Rectal smooth muscle tissue (tissue), 1 donor: ENCODE measurements at regions not wholly inside any gene's neighbourhood (a gene's known extent, or its start where the extent isn't known, plus 50 kb on each side); places are given as distances from the start of the nearest gene placed in this dataset.

Experiments
- H3K27ac ChIP-seq: one replicate; pipeline ENCODE4 v1.7.0; 2013; ENCODE audit warnings: low read depth, low read length, inconsistent platforms
- H3K27me3 ChIP-seq: one replicate; pipeline ENCODE4 v1.7.0; 2013; ENCODE audit warnings: low read length; ENCODE audit not compliant: control insufficient read depth, insufficient read depth
- H3K36me3 ChIP-seq: one replicate; pipeline ENCODE4 v1.7.0; 2013; ENCODE audit warnings: low read length; ENCODE audit not compliant: control insufficient read depth, insufficient read depth
- H3K4me1 ChIP-seq: one replicate; pipeline ENCODE4 v1.7.0; 2013; ENCODE audit warnings: low read length; ENCODE audit not compliant: control insufficient read depth, insufficient read depth
- H3K4me3 ChIP-seq: one replicate; pipeline ENCODE4 v1.7.0; 2013; ENCODE audit warnings: low read length
- H3K9ac ChIP-seq: one replicate; pipeline ENCODE4 v1.7.0; 2013; ENCODE audit warnings: low read length

- no peaks in the 10 kb centered on the region for H3K27me3 ChIP-seq
- H3K4me3 ChIP-seq: no peak overlapping the region
- H3K36me3 ChIP-seq: no peaks in the 10 kb centered on the region
- no peaks in the 10 kb centered on the region for H3K4me1 ChIP-seq
- H3K9ac ChIP-seq: no peak overlapping the region
- no peak overlapping the region for H3K27ac ChIP-seq
These were observed 2243.8 kb upstream of the C9orf72 start for GRCh38 chr9:29816954-29817703.

- Histone ChIP-seq H3K27me3 (no peaks in the 10 kb centered on the region), H3K4me1 (no peaks in the 10 kb centered on the region), H3K36me3 (no peaks in the 10 kb centered on the region), H3K27ac (no peak overlapping the region), H3K9ac (no peak overlapping the region), H3K4me3 (no peak overlapping the region)
These were observed 2249.2 kb upstream of the C9orf72 start for GRCh38 chr9:29822458-29822857.

- no peak overlapping the region for H3K4me3 ChIP-seq
- no peaks in the 10 kb centered on the region for H3K27me3 ChIP-seq
- no peak overlapping the region for H3K9ac ChIP-seq
- no peaks in the 10 kb centered on the region for H3K36me3 ChIP-seq
- no peak overlapping the region for H3K27ac ChIP-seq
- H3K4me1 ChIP-seq: no peaks in the 10 kb centered on the region
These were observed 2253.1 kb upstream of the C9orf72 start for GRCh38 chr9:29826421-29826820.

- Histone ChIP-seq H3K27ac (no peak overlapping the region), H3K4me3 (no peak overlapping the region), H3K4me1 (no peaks in the 10 kb centered on the region), H3K9ac (no peak overlapping the region), H3K27me3 (no peaks in the 10 kb centered on the region), H3K36me3 (no peaks in the 10 kb centered on the region)
These were observed 2257.5 kb upstream of the C9orf72 start for GRCh38 chr9:29830821-29831220.

GRCh38 chr9:29838491-29839020 is 2265.3 kb upstream of the C9orf72 start:
- Histone ChIP-seq H3K27ac (no peak overlapping the region), H3K9ac (no peak overlapping the region), H3K36me3 (no peaks in the 10 kb centered on the region), H3K4me3 (no peak overlapping the region), H3K4me1 (no peaks in the 10 kb centered on the region), H3K27me3 (no peaks in the 10 kb centered on the region)

GRCh38 chr9:29844251-29844650 is 2271.0 kb upstream of the C9orf72 start:
- no peaks in the 10 kb centered on the region for H3K27me3 ChIP-seq
- no peaks in the 10 kb centered on the region for H3K4me1 ChIP-seq
- no peak overlapping the region for H3K27ac ChIP-seq

GRCh38 chr9:29850664-29851063 is 2277.4 kb upstream of the C9orf72 start:
- no peaks in the 10 kb centered on the region for H3K36me3 ChIP-seq
- H3K4me3 ChIP-seq: no peak overlapping the region
- H3K27me3 ChIP-seq: no peaks in the 10 kb centered on the region

More at GRCh38 chr9:29844251-29844650, 2271.0 kb upstream of the C9orf72 start:
- no peaks in the 10 kb centered on the region for H3K36me3 ChIP-seq
- no peak overlapping the region for H3K4me3 ChIP-seq
- H3K9ac ChIP-seq: no peak overlapping the region

GRCh38 chr9:29861803-29862202 is 2288.5 kb upstream of the C9orf72 start:
- H3K4me3 ChIP-seq: no peak overlapping the region
- H3K4me1 ChIP-seq: no peaks in the 10 kb centered on the region
- no peak overlapping the region for H3K27ac ChIP-seq
- no peaks in the 10 kb centered on the region for H3K27me3 ChIP-seq
- H3K9ac ChIP-seq: no peak overlapping the region
- H3K36me3 ChIP-seq: no peaks in the 10 kb centered on the region

More at GRCh38 chr9:29850664-29851063, 2277.4 kb upstream of the C9orf72 start:
- no peak overlapping the region for H3K27ac ChIP-seq
- no peak overlapping the region for H3K9ac ChIP-seq
- H3K4me1 ChIP-seq: no peaks in the 10 kb centered on the region

- no peak overlapping the region for H3K27ac ChIP-seq
- no peaks in the 10 kb centered on the region for H3K36me3 ChIP-seq
- no peaks in the 10 kb centered on the region for H3K27me3 ChIP-seq
- H3K4me3 ChIP-seq: no peak overlapping the region
- H3K9ac ChIP-seq: no peak overlapping the region
- H3K4me1 ChIP-seq: no peaks in the 10 kb centered on the region
These were observed 2292.6 kb upstream of the C9orf72 start for GRCh38 chr9:29865764-29866313.

GRCh38 chr9:29866556-29866955 is 2293.3 kb upstream of the C9orf72 start:
- no peak overlapping the region for H3K4me3 ChIP-seq
- H3K27ac ChIP-seq: no peak overlapping the region
- no peak overlapping the region for H3K9ac ChIP-seq
- H3K27me3 ChIP-seq: no peaks in the 10 kb centered on the region
- no peaks in the 10 kb centered on the region for H3K36me3 ChIP-seq
- no peaks in the 10 kb centered on the region for H3K4me1 ChIP-seq

GRCh38 chr9:29873579-29873978 is 2300.3 kb upstream of the C9orf72 start:
- Histone ChIP-seq H3K4me1 (no peaks in the 10 kb centered on the region), H3K9ac (no peak overlapping the region), H3K36me3 (no peaks in the 10 kb centered on the region), H3K4me3 (no peak overlapping the region), H3K27me3 (no peaks in the 10 kb centered on the region), H3K27ac (no peak overlapping the region)

- Histone ChIP-seq H3K36me3 (no peaks in the 10 kb centered on the region), H3K4me3 (no peak overlapping the region), H3K4me1 (no peaks in the 10 kb centered on the region), H3K27me3 (no peaks in the 10 kb centered on the region), H3K27ac (no peak overlapping the region), H3K9ac (no peak overlapping the region)
These were observed 2302.3 kb upstream of the C9orf72 start for GRCh38 chr9:29875547-29875946.

GRCh38 chr9:29882767-29883166 is 2309.5 kb upstream of the C9orf72 start:
- Histone ChIP-seq H3K4me1 (no peaks in the 10 kb centered on the region), H3K4me3 (no peak overlapping the region), H3K27me3 (no peaks in the 10 kb centered on the region), H3K9ac (no peak overlapping the region), H3K36me3 (no peaks in the 10 kb centered on the region), H3K27ac (no peak overlapping the region)
